Neural progenitor cell (in vitro differentiated cells): ENCODE measurements at regions not wholly inside any gene's neighbourhood (a gene's known extent, or its start where the extent isn't known, plus 50 kb on each side); places are given as distances from the start of the nearest gene placed in this dataset.

Experiments
- DNase-seq: peaks from one replicate; pipeline ENCODE4 v3.0.0-alpha.2; 2016; ENCODE audit warnings: low spot score
- H2AFZ ChIP-seq: fragments of 200-600 bp; sonication (generic); replicated peaks from 2 replicates; pipeline ENCODE4 v1.6.1; 2016; ENCODE audit warnings: antibody characterized with exemption
- H3F3A ChIP-seq: fragments of 200-600 bp; sonication (generic); 2 replicates; pipeline ENCODE4 v1.6.1; 2016; ENCODE audit warnings: antibody characterized with exemption, low read depth
- H3K27ac ChIP-seq: fragments of 200-600 bp; sonication (generic); 2 replicates; pipeline ENCODE4 v1.5.1; 2016; ENCODE audit warnings: mild to moderate bottlenecking
- H3K27me3 ChIP-seq: fragments of 200-600 bp; sonication (generic); 2 replicates; pipeline ENCODE4 v1.6.1; 2016; ENCODE audit warnings: mild to moderate bottlenecking, moderate library complexity
- H3K36me3 ChIP-seq: fragments of 200-600 bp; sonication (generic); 2 replicates; pipeline ENCODE4 v1.5.1; 2016
- H3K4me1 ChIP-seq: fragments of 200-600 bp; sonication (generic); 2 replicates; pipeline ENCODE4 v1.6.1; 2016; ENCODE audit warnings: mixed run types
- H3K4me2 ChIP-seq: fragments of 200-600 bp; sonication (generic); 2 replicates; pipeline ENCODE4 v1.6.1; 2016
- H3K4me3 ChIP-seq: fragments of 200-600 bp; sonication (generic); 2 replicates; pipeline ENCODE4 v1.5.1; 2016
- H3K79me2 ChIP-seq: fragments of 200-600 bp; sonication (generic); 2 replicates; pipeline ENCODE4 v1.6.1; 2016; ENCODE audit warnings: low read depth
- H3K9ac ChIP-seq: fragments of 200-600 bp; sonication (generic); 2 replicates; pipeline ENCODE4 v1.6.1; 2016
- H3K9me3 ChIP-seq: fragments of 200-600 bp; sonication (generic); 2 replicates; pipeline ENCODE4 v1.5.1; 2016; ENCODE audit warnings: low read depth
- H4K20me1 ChIP-seq: fragments of 200-600 bp; sonication (generic); 2 replicates; pipeline ENCODE4 v1.6.1; 2016; ENCODE audit warnings: low read depth
- H3K27ac Mint-ChIP-seq: 3 replicates; pipeline ENCODE4 v1.8.0; 2021; ENCODE audit warnings: mixed read lengths
- H3K27me3 Mint-ChIP-seq: 2 replicates; pipeline ENCODE4 v1.8.0; 2022; ENCODE audit warnings: low read depth, mild to moderate bottlenecking, inconsistent platforms, moderate library complexity, mixed read lengths; ENCODE audit not compliant: insufficient read depth
- H3K36me3 Mint-ChIP-seq: 3 replicates; pipeline ENCODE4 v1.8.0; 2021; ENCODE audit warnings: mixed read lengths
- H3K4me1 Mint-ChIP-seq: 3 replicates; pipeline ENCODE4 v1.8.0; 2021; ENCODE audit warnings: mixed read lengths
- H3K4me3 Mint-ChIP-seq: 3 replicates; pipeline ENCODE4 v1.8.0; 2021; ENCODE audit warnings: mild to moderate bottlenecking, moderate library complexity, mixed read lengths
- H3K9me3 Mint-ChIP-seq: 3 replicates; pipeline ENCODE4 v1.8.0; 2020; ENCODE audit warnings: mixed read lengths
- EZH2 ChIP-seq: fragments of 200-600 bp; sonication (generic); IDR thresholded peaks from 2 replicates; pipeline ENCODE4 v1.6.1; 2017; ENCODE audit warnings: antibody characterized with exemption, mild to moderate bottlenecking, moderate library complexity
- EZH2phosphoT487 ChIP-seq: fragments of 200-600 bp; sonication (generic); IDR thresholded peaks from 2 replicates; pipeline ENCODE4 v1.6.1; 2017; ENCODE audit warnings: antibody characterized with exemption
- TF ChIP-seq, protein P1 (sequence below): fragments of 200-600 bp; sonication (generic); IDR thresholded peaks from 2 replicates; pipeline ENCODE4 v1.5.1; 2017; ENCODE audit warnings: antibody characterized with exemption, mild to moderate bottlenecking

DNA sequence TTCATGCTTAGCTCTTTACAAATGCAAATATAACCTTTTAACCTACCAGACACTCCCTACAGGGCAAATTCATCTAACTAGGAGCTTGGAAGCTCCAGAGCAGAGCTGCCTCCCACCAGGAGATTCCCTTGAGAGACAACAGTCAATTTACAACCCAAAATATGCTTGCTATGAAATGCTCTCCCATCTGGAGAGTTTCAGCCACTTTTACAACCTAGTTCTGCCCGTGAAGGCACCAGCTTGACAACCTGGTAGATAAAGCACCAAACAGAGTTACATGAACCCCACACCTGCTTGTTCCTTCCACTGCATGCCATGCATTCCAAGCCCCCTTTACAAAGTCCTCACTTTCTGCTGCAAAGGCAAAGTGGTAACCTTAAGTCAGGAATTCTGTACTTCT lies 215.3 kb upstream of the KIF2B start:
- Histone ChIP-seq H3K79me2 (no peaks in the 10 kb centered on the region), H3K9ac (no peak overlapping the region), H3K27ac (peak overlapping the region; percentile 34), H2AFZ (peak overlapping the region; percentile 44), H3K4me2 (peak overlapping the region; percentile 28), H4K20me1 (no peaks in the 10 kb centered on the region), H3K4me1 (peaks cover 9% of the 10 kb centered on the region), H3K36me3 (no peaks in the 10 kb centered on the region), H3F3A (peaks cover 5% of the 10 kb centered on the region), H3K9me3 (no peaks in the 10 kb centered on the region), H3K4me3 (no peak overlapping the region), H3K27me3 (no peaks in the 10 kb centered on the region)
- Mint-ChIP-seq H3K9me3 (peaks cover 9% of the 10 kb centered on the region), H3K36me3 (peaks cover 2% of the 10 kb centered on the region), H3K4me3 (peak overlapping the region; percentile 5), H3K27me3 (no peaks in the 10 kb centered on the region), H3K4me1 (peaks cover 15% of the 10 kb centered on the region), H3K27ac (peak overlapping the region; percentile 55)
- peak; percentile 6 for DNase-seq
- TF ChIP-seq, protein P1, sequence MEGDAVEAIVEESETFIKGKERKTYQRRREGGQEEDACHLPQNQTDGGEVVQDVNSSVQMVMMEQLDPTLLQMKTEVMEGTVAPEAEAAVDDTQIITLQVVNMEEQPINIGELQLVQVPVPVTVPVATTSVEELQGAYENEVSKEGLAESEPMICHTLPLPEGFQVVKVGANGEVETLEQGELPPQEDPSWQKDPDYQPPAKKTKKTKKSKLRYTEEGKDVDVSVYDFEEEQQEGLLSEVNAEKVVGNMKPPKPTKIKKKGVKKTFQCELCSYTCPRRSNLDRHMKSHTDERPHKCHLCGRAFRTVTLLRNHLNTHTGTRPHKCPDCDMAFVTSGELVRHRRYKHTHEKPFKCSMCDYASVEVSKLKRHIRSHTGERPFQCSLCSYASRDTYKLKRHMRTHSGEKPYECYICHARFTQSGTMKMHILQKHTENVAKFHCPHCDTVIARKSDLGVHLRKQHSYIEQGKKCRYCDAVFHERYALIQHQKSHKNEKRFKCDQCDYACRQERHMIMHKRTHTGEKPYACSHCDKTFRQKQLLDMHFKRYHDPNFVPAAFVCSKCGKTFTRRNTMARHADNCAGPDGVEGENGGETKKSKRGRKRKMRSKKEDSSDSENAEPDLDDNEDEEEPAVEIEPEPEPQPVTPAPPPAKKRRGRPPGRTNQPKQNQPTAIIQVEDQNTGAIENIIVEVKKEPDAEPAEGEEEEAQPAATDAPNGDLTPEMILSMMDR = no peak
- TF ChIP-seq EZH2phosphoT487 = no peak
- no peak for TF ChIP-seq EZH2

DNA sequence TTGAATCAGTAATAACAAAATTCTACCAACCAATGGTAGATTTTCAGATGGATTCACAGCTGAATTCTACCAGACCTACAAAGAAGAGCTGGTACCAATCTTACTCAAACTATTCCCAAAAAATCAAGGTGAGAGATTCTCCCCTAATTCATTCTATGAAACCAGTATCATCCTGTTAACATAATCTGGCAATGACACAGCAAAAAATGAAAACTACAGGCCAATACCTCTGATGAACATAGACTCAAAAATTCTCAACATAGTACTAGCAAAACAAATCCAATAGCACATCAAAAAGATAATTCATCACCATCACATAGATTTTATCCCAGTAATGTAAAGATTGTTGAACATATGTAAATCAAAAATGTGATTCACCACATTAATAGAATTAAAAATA lies 234.4 kb upstream of the KIF2B start:
- no peaks in the 10 kb centered on the region for H3K4me1 Mint-ChIP-seq
- no peak overlapping the region for H2AFZ ChIP-seq
- no peaks in the 10 kb centered on the region for H3K27me3 Mint-ChIP-seq
- H3K4me3 Mint-ChIP-seq = no peak overlapping the region
- no peak overlapping the region for H3K4me2 ChIP-seq
- H3K9me3 ChIP-seq = no peaks in the 10 kb centered on the region
- no peaks in the 10 kb centered on the region for H3K4me1 ChIP-seq
- no peak overlapping the region for H3K27ac ChIP-seq
- H3K27me3 ChIP-seq = no peaks in the 10 kb centered on the region
- TF ChIP-seq, protein P1 = no peak
- no peak for TF ChIP-seq EZH2
- TF ChIP-seq EZH2phosphoT487 = no peak
- H3K36me3 Mint-ChIP-seq = no peaks in the 10 kb centered on the region
- no peak overlapping the region for H3K27ac Mint-ChIP-seq
- no peak for DNase-seq
- H3K36me3 ChIP-seq = no peaks in the 10 kb centered on the region
- H3K4me3 ChIP-seq = no peak overlapping the region
- H3K79me2 ChIP-seq = no peaks in the 10 kb centered on the region
- no peaks in the 10 kb centered on the region for H3F3A ChIP-seq
- no peaks in the 10 kb centered on the region for H3K9me3 Mint-ChIP-seq
- no peak overlapping the region for H3K9ac ChIP-seq
- no peaks in the 10 kb centered on the region for H4K20me1 ChIP-seq

DNA sequence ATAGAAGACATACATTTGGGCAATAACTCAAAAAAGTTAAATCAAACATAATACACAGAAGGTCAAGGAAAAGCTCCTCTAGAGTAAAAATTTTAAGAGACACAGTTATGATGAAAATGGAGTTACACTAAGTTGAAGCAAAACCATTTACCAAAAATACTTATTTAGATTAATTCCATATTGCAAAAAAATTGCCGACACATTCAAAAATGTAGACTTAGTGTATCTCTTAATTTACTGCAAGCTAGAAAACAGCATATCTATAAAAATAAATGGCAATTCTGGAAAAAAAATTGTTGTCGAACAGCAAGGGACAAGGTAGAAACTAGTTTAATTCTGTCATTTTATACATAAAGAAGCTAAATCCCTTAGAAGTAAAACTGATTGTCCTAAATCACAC lies 248.7 kb upstream of the KIF2B start:
- no peaks in the 10 kb centered on the region for H3K4me1 ChIP-seq

More for the DNA sequence above, 248.7 kb upstream of the KIF2B start:
- Histone ChIP-seq H3K4me3 (no peak overlapping the region), H3K9me3 (no peaks in the 10 kb centered on the region), H3K9ac (no peak overlapping the region), H3K27ac (no peak overlapping the region), H4K20me1 (no peaks in the 10 kb centered on the region), H3F3A (no peaks in the 10 kb centered on the region), H3K27me3 (no peaks in the 10 kb centered on the region), H3K4me2 (no peak overlapping the region), H3K36me3 (no peaks in the 10 kb centered on the region), H2AFZ (no peak overlapping the region), H3K79me2 (no peaks in the 10 kb centered on the region)
- TF ChIP-seq, protein P1 = no peak
- TF ChIP-seq EZH2 (no peak), EZH2phosphoT487 (no peak)
- Mint-ChIP-seq H3K36me3 (no peaks in the 10 kb centered on the region), H3K9me3 (no peaks in the 10 kb centered on the region), H3K4me3 (no peak overlapping the region), H3K27me3 (no peaks in the 10 kb centered on the region), H3K4me1 (no peaks in the 10 kb centered on the region), H3K27ac (no peak overlapping the region)
- no peak for DNase-seq
